Activated CD4-positive, alpha-beta T cell treated with anti-CD3 and anti-CD28 coated beads for 4 hours (primary cell): ENCODE measurements at regions not wholly inside any gene's neighbourhood (a gene's known extent, or its start where the extent isn't known, plus 50 kb on each side); places are given as distances from the start of the nearest gene placed in this dataset.
"Not testable (repeated sequence)": the region's sequence is repeated elsewhere in the genome, so short reads cannot be mapped to it uniquely, and the experiment has no call there.

Experiments used
- DNase-seq, 2 donors: peaks; one replicate each; pipeline ENCODE4 v3.0.0-alpha.2; 2020

DNA sequence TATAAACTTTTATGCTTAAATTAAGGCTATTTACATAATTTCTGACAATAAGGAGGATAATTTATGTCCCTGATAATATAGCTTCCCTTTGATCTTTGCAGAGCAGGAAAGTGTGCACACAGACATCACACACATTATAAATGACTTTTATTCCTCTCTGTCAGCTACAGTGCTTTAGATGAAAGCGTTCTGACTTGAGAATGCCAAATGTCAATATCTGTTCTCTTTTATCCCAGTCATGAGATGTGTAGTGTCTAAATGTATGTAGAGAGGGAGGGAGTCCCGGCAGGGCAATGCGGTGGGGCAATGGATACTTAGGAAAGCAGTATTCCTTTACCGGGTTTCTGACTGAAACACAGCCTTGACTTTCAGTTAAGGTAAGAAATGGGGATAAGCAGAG is 225.4 kb upstream of the CHORDC1 start:
- DNase-seq, result no peak

DNA sequence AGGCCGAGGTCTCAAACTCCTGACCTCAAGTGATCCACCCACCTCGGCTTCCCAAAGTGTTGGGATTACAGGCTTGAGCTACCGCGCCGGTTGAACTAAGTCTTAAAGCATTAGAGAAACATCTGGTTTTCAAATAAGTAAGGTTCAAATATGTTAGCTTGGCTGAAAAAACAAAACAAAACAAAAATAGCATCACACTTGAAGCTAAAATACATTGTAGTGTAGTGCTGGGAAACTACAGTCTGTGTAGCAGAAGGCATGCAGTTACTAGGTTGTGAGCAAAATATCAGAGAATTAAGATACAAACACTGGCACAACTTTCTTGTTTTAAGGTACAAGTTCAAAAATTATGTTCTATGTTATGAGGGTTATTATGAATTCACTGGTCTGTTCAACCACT is 224.8 kb upstream of the CHORDC1 start:
- no peak for DNase-seq

DNA sequence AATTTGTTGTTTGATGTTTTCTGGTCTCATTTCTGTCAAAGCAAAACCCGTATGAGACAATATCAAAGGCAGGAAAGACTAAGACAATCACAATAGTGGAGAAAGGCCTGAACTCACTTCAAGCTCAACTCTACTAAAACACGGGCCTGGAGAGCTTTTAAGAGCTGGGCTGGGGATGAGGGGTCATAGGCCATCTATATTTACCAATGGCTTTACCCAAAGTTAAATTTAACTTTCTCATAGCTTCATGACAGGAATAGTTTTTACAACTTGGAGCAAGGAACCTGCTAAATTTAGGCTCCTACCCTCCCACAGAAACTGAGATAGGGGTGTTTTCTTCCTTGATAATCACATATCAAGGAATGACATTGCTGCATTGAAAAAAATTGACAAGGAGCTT is 223.4 kb upstream of the CHORDC1 start:
- DNase-seq, result no peak

DNA sequence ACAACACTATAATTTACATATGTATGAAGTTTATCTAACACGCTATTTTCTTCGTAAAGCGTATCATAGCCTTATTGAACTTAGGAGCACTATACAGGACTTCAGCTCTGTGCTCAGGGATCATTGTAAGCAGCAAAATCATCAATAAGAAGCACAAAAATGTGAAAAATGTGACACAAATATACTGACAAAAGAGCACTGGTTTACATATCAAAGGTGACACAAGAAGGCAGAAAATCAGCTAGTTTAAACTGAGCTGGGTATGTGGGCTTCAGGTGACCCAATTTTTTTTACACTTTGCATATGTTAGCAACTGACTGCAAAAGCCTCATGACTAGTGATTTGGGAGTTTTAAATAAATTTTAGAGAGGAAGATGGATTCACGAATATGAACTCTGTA is 215.2 kb upstream of the CHORDC1 start:
- no peak for DNase-seq

DNA sequence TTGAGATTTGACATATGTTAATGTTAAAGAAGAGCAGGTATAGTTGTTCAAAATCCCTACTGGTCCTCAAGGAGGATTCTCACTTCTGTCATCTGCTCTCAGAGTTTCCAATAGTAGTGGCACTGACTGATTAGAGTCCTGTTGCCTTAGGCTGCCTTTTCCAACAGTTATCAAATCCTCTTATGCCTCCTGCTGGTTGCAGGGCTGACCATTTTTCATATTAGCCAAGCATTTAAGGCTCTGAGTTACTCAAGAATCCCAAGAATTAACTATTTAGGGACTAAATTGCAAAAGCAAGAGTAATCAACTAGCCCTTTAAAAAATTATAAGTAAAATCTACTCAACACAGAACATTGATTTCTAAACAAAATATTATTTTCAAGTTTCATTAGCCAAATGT is 212.0 kb upstream of the CHORDC1 start:
- DNase-seq, result no peak

DNA sequence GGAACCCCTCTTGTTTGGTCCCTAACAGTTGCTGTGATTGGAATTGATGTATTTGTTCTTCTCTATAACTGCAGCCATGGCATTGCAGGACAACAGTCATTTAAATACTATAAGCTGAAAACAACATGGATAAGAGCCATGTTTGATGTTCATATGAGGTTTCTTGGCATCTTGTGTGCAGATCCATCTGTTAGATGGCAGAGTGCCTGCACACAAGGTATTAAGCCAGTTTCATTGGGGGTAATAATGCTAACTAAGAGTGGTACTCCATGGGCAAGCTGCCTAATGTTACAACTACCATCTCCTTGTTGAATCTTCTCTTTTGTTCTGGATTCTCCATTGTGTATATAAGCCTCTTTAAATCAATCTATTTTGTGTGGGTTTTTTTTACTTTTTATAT is 206.0 kb upstream of the CHORDC1 start:
- no peak for DNase-seq

DNA sequence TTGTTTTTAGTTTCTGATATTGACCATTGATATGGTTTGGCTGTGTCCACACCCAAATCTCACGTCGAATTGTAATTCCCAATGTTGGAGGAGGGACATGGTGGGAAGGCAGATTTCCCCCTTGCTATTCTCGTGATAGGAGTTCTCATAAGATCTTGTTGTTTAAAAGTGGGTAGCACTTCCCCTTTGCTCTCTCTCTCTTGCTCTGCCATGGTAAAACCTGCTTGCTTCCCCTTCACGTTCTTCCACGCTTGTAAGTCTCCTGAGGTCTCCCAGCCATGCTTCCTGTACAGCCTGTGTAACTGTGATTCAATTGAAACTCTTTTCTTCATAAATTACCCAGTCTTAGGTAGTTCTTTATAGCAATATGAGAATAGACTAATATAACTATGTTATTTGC is 203.6 kb upstream of the CHORDC1 start:
- no peak for DNase-seq

DNA sequence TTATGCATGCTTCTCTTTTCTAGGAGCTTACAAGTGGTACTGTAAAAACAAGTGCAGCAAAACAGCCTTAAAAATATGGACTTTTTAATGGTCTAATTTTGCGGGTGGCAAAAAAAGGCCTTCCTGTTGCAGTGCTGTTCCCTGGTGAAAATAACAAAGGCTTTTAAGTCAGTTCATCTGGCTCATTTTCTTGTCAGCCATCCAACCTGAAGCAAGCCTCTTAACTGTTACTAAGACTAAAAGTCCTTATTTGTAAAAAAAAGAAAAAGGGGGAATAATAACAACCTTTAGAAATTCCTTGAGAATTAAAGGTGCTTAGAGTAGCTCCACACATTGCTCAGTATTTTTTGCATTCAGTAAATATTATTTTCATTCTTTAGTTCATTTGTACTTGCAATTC is 200.5 kb upstream of the CHORDC1 start:
- DNase-seq, result no peak

DNA sequence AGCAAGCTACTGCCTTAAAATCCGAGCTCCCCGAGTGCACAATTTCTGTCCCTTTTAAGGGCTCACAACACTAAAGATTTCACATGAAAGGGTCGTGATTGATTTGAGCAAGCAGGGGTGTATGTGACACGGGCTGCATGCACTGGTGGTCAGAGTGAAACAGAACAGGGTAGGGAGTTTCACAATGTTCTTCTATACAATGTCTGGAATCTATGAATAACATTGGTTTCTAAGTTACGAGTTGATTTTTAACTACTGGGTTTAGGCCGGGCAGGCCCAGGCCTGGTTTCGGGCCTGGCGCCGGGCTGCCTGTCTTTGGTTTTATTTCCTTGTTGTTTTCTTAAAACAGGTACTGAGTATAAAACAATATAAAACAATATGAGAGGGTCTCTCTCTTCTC is 199.9 kb upstream of the CHORDC1 start:
- not testable (repeated sequence) for DNase-seq

DNA sequence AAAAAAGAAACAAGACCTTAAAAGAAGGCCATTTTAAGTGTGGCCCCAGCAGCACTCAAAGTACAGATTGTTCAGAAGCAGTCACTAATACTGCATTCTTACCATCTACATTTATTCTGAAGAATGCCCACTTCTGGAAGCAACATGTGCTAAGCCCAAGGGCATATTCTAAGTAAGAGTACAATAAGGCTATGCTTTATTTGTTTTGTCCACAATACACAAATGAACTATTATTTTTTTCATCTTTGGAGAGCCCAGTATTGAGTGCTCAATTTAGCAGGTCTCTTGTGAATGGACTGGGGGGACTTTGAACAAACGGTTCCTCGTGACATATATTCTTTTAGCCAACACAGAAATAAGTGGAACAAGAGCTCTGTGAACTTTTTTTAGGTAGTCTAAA is 191.4 kb upstream of the CHORDC1 start:
- no peak for DNase-seq

DNA sequence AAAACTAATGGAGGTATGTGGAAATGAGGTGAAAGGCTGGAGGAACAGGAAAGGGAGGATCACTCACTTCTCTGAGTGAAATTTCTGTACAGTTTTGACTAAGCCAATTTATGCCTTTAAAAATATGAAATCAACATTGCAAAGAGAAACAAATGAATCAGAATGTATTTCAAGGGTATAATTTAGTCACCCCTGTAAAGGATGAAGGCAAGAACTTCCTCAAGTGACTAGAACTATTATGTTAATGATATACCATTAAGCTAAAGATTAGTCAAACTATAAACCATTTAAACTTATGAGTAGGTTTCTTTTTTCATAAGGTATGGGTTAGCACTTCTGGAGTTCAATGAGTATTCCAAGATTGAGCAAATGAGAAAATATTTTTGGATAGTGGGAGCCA is 184.5 kb upstream of the CHORDC1 start:
- no peak for DNase-seq

DNA sequence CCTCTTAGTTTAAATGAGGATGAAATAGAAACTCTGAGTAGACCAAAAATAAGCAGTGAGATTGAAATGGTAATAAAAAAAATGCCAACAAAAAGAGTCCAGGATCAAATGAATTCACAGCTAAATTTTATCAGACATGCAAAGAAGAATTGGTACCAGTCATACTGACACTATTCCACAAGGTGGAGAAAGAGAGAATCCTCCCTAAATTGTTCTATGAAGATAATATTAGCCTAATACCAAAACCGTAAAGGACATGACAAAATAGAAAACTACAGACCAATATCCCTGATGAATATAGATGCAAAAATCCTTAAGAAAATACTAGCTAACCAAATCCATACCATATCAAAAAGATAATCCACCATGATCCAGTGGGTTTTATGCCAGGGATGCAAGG is 169.8 kb upstream of the CHORDC1 start:
- no peak for DNase-seq

DNA sequence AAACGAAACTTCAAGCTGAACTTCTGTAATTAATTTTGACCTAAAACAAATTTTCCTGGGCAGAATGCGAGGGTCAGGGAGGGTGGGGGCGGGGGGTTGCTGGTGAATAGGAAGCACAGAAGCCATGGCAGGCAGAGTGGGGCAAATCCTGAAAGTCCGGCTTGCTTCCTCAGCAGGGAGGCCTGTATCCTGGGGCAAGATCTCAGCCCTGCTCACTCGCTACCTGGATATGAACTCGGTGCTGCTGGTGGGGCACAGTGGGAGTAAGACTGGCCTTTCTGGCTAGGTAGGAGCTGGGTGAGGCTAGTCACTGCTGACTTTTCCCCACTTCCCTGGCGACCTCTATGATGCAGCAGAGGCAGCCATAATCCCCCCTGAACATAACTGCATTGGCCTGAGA is 168.9 kb upstream of the CHORDC1 start:
- no peak for DNase-seq

DNA sequence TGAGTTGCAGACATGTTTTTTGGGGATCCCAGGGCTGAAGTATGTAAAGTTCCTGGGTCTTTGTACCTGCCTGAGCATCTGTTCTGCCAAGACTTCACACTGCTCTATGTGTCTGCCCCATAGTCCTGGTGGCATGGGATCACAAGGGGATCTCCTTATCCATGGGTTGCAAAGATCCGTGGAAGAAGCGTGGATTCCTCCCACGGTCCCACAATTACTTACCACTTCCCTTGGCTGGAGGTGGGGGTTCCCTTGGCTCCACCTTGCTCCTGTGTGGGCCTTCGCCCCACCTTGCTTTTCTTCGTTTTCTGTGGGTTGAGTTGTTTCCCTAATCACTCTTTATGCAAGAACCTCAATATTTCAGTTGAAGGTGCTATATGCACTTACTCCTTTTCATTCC is 157.4 kb upstream of the CHORDC1 start:
- DNase-seq, result no peak

DNA sequence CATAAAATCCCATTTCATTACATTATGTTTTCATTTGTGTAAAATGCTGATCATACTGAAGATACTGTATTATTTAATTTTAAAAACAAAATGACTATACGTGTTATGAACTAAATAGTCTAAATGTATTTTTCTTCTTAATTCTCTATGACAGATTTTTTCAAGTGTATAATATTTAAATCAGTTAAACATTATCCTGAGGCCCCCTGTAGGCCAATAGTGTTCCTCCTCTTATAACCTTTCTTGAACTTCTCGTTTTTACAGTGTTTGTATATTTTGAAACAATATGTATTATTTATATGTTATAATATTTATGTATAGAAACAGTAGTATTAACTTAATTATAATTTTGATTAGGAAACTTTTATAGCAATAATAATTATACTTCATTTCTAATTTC is 151.1 kb upstream of the CHORDC1 start:
- DNase-seq, result no peak

DNA sequence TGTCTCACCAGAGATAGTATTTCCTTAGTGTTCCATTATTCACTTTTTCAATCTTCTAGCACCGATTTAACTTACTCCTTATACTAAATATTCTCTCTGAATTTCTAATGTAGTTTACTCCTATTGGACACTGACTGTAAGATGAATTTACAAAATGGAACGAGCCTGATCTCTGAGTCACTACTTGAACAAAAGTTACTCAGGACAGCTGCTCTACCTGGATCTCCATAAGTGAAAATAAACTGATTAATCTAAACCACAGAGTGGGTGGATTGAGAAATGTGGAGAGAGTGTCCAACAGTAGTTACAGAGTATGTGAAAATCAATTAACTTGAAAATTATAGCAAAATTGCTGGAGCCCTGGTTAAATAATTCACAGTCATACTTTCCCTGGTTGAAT is 141.7 kb upstream of the CHORDC1 start:
- no peak for DNase-seq

DNA sequence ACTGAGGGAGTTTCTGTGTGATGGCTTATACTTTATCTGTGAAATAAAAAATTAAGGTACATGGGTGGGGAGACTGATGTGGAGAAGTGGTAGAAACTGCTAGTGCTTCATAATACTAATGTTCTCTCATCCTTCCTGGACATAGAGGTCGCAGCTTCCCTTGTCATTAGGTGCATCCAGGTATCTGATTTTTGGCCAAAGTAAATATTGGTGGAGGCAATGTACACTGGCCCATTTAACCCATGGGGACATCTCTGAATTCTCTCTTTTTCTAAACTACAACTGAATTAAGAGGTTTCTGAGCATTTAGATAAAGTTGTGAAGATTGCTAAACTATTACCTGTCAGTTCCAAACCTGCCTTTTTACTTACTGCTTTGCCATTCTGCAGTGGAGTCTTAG is 140.9 kb upstream of the CHORDC1 start:
- DNase-seq, result no peak

DNA sequence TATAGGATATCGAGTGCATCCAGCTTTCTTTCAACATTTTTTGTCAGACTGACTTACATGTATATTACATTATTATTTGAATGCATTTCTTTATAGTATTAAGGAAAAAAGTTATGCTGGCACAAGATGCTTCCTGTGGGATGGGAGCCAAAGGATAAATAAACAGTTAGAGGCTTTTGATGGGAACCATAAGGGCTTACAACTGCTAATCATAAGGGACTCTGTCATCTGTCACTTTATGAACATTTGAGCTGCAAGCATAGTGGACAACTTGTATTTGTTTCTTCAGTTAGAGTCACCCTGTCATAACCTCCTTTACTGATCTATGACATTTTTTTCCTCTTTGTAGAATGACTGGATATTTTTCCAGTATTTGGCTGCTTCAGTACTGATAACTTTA is 132.4 kb upstream of the CHORDC1 start:
- DNase-seq, result no peak

DNA sequence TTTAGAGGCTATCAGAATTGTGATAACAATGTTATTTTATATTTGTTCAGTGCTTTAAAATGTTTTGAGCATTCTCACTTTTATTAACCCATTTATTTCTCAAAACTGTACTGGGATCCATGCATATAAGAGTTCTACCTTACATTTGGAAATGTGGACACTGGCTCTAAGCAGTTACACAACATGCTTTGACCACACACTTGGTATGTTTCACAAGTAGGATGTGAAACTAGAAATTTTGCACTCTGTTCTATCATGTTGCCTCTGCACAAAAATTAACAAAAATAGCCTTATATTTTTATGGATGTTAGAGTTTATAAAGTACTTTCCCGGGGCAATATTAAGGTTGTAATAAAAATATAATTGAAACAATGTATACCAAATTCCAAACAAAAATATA is 126.9 kb upstream of the CHORDC1 start:
- no peak for DNase-seq

DNA sequence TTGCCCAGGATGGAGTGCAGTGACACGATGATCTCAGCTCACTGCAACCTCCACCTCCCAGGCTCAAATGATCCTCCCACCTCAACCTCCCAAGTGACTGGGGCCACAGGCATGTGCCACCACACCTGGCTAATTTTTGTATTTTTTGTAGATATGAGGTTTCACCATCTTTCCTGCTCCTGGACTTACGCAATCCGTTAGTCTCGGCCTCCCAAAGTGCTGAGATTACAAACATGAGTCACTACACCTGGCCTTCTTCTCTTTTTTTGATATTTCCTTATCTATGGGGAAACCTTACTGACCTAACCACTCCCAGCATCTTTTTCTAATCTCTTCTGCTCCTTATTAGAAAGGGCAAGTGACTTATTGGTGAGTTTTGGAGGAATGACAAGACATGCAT is 121.7 kb upstream of the CHORDC1 start:
- DNase-seq, result no peak

DNA sequence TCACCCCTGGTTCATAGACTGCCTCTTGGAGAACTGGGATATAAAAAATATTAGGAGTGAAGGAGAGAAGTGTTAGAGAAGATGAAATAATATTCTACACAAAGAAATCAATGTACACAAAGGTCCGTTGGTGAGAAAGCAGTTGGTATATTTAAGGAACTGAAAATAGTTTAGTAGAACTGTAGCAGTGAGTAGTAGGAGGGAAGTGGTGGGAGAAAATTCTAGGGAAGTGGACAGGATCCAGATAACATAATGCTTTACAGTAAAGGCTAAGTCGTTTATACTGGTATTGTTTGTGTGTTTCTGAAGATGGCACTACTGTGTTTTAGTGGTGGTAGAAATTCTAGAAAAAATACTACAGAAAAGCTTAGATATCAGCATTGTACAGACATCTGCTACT is 120.8 kb upstream of the CHORDC1 start:
- DNase-seq, result no peak

DNA sequence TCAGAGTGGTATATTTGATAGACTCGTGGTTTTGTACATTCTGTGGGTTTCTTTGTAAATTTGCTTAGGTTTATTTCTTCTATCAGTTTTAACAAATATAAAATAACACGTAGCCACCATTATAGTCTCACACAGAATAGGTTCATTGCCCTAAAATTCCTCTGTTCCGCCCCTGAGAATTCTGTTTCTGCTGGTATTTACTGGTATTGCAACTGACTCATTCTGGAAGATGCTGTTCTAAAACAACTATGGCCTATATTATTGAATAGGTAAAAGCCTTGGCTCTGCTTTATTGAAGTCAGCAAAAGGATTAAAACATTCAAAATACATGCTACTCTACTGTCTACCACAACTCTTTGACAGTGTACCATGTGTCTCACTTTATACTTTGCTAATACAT is 119.1 kb upstream of the CHORDC1 start:
- DNase-seq, result no peak

DNA sequence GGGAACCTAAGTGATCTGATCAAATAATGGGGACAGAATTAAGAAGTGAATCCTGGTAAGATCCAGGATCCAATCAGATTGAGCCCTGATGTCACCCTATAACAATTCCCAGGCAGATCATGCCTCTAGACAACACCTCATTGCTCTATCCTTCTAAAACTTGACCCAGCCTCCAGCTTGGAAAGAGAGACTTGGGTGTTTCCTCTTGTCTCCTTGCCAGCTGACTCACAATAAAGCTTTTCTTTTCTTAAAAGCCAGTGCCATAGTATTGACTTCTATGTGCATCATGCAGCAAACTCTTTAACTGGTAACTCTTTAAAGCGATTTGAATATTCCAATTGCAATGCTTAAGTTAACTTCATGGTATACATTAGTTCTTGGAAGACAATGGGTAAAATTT is 109.6 kb upstream of the CHORDC1 start:
- no peak for DNase-seq

DNA sequence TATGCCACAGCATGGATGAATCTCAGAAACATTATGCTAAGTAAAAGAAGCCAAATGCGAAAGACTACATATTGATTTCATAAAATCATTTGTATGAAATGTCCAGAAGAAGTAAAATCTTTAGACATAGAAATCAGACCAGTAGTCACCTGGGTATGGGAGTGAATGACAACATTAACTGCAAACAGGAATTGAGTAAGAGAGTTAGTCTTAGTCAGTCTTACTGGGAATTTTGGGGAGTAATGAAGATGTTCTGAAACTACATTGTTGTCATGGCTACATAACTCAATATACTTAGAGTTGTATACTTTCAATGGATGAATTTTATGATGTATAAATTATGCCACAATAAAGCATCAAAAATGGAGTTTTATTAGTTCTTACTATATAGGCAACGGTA is 107.8 kb upstream of the CHORDC1 start:
- DNase-seq, result no peak

DNA sequence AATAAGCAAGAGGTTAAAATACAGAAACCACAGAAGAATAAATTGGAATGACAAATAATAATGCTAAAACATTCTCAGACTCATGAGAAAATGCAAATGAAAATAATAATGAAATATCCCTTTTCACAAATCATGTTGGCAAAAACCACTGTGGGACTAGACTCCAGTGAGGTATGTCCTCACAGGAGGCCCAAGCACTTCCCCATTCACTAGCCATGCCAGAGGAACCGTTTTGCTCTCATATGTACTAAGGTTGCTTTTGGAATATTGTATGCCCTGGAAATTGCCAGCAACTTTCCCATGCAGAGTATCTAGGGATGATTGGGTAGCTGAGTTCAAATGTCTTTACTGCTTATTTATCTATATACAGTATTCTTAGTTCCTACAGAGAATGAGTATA is 106.2 kb upstream of the CHORDC1 start:
- no peak for DNase-seq

DNA sequence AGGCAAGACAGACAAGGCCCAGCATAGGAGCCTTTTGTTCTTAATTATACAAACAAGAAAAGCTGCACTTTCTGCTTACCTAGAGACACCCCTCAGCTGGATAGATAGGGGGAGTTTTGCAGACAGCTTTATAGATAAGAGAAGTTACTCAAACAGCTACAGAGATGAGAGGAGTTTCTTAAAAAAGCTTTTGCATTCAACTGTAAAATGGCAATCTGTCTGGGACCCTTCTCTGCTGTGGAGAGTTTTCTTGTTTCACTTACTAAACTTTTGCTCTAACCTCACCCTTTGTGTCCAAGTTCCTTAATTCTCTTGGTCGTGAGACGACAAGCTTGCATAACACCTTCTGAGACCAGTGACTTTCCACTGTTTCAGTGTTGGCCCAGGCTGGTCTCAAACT is 103.8 kb upstream of the CHORDC1 start:
- no peak for DNase-seq

DNA sequence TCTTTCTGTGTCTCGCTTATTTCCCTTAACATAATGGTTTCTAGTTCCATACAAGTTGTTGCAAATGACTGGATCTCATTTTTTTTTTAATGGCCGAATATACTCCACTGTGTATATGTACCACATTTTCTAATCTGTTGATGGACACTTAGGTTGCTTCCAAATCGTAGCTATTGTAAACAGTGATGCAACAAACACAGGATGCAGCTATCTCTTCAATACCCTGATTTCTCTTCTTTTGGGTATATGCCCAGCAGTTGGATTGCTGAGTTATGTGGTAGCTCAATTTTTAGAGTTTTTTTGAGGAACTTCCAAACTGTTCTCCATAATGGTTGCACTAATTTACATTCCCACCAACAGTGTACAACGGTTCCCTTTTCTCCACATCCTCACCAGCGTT is 100.4 kb upstream of the CHORDC1 start:
- DNase-seq, result no peak
